GM18868 (cell line): ENCODE measurements at regions not wholly inside any gene's neighbourhood (a gene's known extent, or its start where the extent isn't known, plus 50 kb on each side); places are given as distances from the start of the nearest gene placed in this dataset.
"Not testable (repeated sequence)": the region's sequence is repeated elsewhere in the genome, so short reads cannot be mapped to it uniquely, and the experiment has no call there.

Source experiments
- ATAC-seq: cut with Tn5 transposase; IDR thresholded peaks from one replicate; pipeline ENCODE4 v1.9.1; 2021; ENCODE audit warnings: mild to moderate bottlenecking, moderate library complexity; ENCODE audit not compliant: unreplicated experiment

DNA sequence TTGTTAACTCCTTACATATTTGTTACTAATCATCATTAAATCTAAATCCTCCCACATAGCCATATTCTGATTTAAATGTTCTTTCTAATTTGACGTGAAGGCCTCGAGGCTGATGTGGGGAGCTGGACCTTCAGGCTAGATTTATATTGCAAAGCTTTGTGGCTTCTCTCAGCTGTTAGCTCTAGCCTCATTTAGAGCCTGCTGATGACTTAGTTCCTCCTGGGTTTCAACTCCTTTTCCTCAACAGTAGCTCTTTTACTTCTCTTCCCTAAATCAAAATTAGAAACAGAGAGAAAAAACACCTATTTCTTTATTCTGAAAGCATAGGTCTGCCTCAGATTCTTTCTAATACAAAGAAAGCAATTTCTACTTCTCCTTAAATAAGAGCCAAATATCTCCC, 477.5 kb upstream of the CCDC196 start:
- ATAC-seq: no peak

DNA sequence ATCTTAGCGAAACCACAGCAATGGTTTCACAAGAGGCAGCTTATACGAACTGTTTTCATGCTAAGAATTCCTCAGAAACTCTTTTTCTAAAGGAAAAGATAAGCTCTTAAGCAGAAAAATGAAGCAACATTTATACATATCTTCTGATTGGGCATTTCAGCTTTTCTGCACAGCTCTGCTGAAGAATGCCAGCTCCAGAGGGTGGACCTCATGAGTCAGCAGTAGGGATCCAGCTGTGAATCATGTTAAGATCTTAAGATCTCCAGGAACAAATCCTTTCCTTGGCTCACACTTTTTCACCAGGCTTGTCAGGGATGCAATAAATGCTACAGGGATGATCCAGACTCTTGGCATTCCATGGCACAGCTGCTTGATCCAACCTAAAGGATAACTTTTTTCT, 477.1 kb upstream of the CCDC196 start:
- no peak for ATAC-seq

- ATAC-seq: no peak
Measured at GRCh38 chr14:66010695-66011094, 475.5 kb upstream of the CCDC196 start.

DNA sequence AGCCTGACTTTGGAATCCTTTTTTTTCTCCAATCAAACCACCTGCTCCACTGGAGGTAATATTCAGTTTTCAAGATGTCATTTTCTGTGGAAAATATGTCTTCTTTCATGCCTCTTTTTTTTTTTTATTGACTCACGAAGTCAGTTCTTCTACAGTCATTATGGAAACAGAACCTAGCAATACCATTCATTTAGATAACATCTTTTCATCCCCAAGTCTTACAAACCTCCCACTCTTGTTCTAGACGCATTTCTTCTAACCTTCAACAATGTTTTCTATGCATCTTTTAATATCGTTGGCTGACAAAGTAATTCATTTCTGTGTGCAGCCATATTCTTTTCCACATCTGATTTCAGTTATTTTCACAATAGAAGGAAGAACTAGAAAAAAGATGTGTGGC, 474.3 kb upstream of the CCDC196 start:
- no peak for ATAC-seq

- not testable (repeated sequence) for ATAC-seq
Measured at GRCh38 chr14:66013607-66014006, 472.6 kb upstream of the CCDC196 start.

DNA sequence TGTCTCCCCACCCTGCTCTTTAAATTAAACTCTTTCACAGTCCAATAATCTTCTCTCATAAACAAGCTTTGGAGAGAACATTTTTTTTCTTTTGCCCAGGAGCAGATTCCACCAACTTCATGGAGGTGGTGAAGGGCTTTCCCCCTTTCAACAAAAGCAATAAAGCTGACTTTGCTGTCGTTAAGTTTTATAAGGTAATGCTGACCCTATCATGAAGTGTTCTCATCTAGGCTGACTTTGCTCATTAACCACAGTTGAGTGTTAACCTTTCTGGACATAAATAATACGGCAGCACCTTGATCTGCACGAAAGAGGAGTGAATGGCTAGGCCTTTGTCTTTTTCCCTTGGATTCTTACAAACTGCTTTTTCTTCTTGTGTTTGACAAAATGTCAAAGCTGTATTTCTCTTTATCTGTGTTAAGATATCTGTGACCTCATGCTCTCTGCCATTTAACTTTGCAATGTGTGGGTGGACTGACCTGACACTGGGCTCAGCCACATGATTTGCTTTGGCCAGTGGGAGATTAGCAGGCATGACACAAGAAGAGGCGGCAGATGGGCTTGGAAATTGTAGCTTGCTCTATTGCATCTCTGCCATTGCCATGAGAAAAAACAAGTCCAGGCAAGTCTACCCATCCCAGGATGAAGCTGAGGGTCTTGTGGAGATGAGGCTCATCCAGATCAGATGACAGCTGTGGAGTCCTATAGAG, 470.9 kb upstream of the CCDC196 start:
- no peak for ATAC-seq

DNA sequence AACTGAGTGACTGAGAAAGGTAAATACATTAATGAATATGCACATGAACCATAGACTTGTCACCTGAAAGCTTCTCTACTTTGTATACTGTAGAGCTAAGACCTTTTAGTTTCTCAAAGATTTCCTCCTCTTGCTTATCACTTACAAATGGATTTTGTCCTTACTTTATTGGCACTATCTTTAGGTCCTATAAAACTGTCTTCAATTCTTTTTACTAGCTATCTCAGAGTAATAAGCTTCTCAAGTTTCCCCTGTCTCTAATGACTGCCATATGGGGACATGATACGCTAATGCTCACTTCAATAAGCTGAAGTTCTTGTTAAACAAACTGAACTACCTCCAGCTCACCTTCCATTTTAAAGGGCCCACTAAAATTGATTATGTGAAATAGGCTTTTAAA, 468.2 kb upstream of the CCDC196 start:
- ATAC-seq: no peak

- ATAC-seq: no peak
Measured at GRCh38 chr14:66022526-66022925, 463.6 kb upstream of the CCDC196 start.

DNA sequence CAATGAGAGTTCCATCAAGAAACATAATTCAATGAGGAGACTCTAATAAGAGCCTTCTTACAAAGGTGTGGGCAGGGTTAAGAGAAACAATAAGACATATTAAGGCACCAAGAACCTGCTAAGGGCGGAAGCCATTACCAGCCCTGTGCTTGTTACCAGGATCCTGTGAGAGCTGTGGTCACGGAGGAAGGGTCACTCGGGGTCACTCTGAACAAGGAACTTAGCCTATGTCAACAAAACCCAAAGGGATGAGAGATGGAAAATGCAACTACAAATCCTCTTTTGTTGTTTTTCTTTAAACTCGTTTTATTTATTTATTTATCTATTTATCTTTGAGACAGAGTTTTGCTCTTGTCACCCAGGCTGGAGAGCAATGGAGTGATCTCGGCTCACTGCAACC, 460.4 kb upstream of the CCDC196 start:
- ATAC-seq: no peak

- ATAC-seq: not testable (repeated sequence)
Measured at GRCh38 chr14:66031981-66032380, 454.2 kb upstream of the CCDC196 start.

DNA sequence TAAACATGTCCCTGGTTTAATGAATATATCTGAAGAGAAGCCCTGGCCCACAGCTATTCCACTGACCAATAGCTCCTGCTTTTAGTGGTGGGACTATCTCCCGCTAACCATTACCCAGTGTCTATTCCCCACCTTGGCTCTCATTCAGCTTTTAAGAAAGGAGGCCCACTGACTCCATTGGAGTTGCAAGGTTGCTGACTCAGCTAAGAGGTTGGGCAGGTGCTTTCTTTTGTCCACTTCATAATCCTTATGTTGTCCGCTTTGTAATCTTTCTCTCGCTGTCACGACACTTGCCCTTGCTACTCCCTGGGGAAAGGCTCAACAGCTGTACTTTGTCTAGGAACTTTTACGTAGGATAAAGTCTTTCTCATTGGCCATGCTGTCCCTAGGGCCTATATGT, 453.4 kb upstream of the CCDC196 start:
- ATAC-seq: no peak

DNA sequence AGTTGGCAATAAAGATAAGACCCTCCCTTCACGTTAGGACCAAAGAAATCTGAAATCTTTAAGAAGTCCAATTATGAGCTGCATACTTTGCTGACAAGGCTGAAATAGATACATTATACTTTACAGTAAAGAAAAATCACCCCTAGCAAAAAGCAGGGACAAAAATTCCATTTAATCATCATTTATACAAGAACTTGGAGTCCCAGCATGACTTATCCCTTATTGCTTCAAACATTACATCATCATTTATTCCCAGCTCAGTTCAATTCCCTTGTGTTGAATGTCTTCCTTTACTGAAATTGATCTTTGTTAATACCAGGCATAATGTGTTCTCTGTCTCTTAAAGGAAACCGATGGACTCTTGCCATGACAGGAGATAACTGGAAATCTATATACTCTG, 449.6 kb upstream of the CCDC196 start:
- ATAC-seq: no peak

- ATAC-seq: no peak
Measured at GRCh38 chr14:66037361-66037760, 448.8 kb upstream of the CCDC196 start.

DNA sequence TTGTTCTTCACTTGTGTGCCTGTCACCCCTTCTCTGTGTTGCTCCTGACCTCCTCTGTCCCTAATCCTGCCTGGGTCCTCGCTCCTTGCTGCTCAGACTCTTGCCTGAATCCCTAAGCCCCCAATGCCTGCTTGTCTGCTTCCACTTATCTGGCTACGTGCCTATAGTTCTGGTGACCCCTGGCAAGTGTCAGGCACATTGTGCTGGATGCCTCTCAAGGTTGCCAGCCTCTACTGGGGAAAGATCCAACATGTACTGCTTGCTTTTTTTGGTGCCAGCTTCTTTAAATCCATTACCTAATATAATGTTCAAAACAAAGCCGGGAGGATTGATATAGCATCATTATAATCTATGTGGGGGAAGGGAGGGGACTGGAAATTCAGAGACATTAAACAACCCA, 448.0 kb upstream of the CCDC196 start:
- ATAC-seq: no peak

DNA sequence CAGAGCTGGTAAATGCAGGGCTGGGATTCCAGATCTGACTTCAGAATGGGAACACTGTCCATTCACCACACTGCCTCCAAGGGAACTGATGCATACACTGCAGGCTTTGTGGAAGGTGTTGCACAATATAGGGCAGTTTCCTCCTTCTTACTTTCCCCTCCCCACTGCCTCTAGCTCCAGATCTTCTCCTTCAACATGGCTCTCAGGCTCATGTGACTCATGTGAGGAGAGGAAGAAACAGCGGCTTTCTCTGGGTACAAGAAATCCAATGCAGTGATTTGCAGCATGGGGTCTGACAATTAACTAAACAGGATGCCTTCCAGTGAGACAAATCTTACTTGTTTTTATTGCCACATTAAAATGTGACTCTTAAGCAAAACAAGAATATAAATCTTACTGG, 447.6 kb upstream of the CCDC196 start:
- ATAC-seq: no peak

GRCh38 chr14:66039495-66039894, 446.7 kb upstream of the CCDC196 start:
- no peak for ATAC-seq

DNA sequence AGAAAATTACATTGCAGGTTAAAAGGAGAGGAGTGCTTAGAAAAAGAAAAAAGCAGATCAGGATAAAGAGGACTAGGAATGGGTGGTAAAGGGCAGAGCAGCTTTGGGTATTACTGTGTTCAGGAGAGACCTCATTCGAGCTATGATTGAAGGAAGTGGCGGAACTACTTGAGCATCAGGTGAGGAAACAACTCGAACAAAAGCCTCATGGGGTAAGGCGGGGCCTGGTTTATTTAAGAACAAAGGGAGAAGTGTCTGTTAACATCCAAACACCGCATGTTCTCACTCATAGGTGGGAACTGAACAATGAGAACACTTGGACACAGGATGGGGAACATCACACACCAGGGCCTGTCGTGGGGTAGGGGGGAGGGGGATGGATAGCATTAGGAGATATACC, 444.6 kb upstream of the CCDC196 start:
- ATAC-seq: no peak

DNA sequence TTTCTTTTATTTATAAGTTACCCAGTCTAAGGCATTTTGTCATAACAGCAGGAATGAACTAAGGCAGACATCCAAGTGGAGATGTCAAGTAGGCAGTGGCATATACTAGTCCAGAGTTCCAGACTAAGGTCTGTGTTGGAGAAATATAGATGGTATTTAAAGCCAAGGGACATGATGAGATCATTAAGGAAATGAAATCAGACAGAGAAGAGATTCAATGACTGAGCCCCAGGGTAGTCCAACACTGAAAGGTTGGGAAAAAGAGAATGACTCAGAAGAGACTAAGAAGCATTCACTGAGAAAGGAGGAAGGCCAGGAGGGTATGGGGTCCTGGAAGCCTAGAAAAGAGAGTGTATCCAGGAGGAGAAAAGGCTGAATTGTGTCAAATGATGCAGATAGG, 442.2 kb upstream of the CCDC196 start:
- ATAC-seq: no peak

DNA sequence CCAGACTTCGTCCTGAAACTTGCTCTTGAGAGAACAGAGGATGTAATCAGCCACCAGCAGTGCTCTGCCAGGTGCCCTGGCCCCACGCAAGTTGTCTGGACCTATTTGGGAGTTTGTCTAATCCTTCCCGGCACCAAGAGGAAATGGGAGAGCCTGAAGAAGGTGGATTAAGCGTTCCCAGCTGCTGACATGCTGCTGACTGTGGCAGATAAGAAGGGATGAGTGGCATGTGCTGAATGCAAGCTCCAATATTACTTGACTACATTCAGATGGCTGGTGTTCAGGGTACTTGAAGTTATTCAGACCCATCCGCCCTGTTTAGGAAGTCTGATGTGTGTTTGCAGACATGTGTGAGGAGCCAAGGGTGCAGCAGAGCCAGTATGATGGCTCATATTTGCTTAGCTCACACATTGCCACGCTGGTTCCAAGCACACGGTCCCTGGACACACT, 440.6 kb upstream of the CCDC196 start:
- ATAC-seq: no peak

DNA sequence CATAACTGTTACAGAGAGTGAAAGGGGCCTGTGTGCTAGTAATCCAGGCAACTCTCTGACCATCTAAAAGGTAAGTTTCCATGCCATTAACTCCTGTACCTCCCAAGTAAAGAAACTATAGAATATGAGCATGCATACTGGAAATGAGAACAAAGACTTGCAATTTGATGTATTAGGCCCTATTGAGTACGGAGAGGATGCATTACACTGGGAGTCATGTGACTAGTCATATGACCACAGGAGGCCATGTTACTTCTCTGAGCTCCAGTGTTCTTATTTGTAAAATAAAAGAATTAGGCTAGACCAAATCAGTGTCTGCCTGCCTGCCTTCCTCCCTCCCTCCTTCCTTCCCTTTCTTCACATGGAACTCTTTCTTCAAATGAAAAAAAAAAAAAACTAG, 440.1 kb upstream of the CCDC196 start:
- ATAC-seq: no peak

GRCh38 chr14:66046591-66046990, 439.6 kb upstream of the CCDC196 start:
- ATAC-seq: no peak

GRCh38 chr14:66056268-66056907, 429.8 kb upstream of the CCDC196 start:
- ATAC-seq: no peak
